Tibial artery (tissue), 4 donors: ENCODE measurements at regions not wholly inside any gene's neighbourhood (a gene's known extent, or its start where the extent isn't known, plus 50 kb on each side); places are given as distances from the start of the nearest gene placed in this dataset.
"Not testable (repeated sequence)": the region's sequence is repeated elsewhere in the genome, so short reads cannot be mapped to it uniquely, and the experiment has no call there.

Experiments
- DNase-seq, 2 donors: peaks; one replicate each; pipeline ENCODE4 v3.0.0-alpha.2; 2019
- H3K27ac ChIP-seq, 2 donors: fragments of 200-600 bp; sonication (generic) in 1 of 2; 1 replicate in 1 of 2; 2 replicates in 1 of 2; pipeline ENCODE4 v1.5.1; 2018 to 2019; ENCODE audit warnings: mild to moderate bottlenecking in 1 of 2
- H3K27me3 ChIP-seq, 2 donors: fragments of 200-600 bp; sonication (generic) in 1 of 2; one replicate each; pipeline versions ENCODE4 v1.5.1 to v1.6.0; 2016 to 2019
- H3K36me3 ChIP-seq, 3 donors: fragments of 200-600 bp; sonication (generic) in 2 of 3; one replicate each; pipeline ENCODE4 v1.5.1; 2016 to 2019; ENCODE audit warnings: mild to moderate bottlenecking in 2 of 3
- H3K4me1 ChIP-seq, 4 donors: fragments of 200-600 bp; sonication (generic) in 2 of 4; 1 replicate in 3 of 4; 2 replicates in 1 of 4; pipeline ENCODE4 v1.5.1; 2016 to 2019
- H3K4me3 ChIP-seq, 2 donors: fragments of 200-600 bp; sonication (generic) in 1 of 2; 1 replicate in 1 of 2; 2 replicates in 1 of 2; pipeline ENCODE4 v1.5.1; 2018 to 2019; ENCODE audit warnings: mild to moderate bottlenecking in 2 of 2
- H3K9me3 ChIP-seq, 3 donors: fragments of 200-600 bp; sonication (generic) in 1 of 3; one replicate each; pipeline ENCODE4 v1.5.1; 2016 to 2019
- CTCF ChIP-seq, 2 experiments: fragments of 200-600 bp in 1 of 2; fragments of 450-650 bp in 1 of 2; IDR thresholded peaks; one replicate each; pipeline ENCODE4 v1.5.1; 2017 to 2019; ENCODE audit warnings: antibody characterized with exemption in 2 of 2, mild to moderate bottlenecking in 1 of 2, moderate library complexity in 1 of 2
- intact Hi-C: fragments of 100-400 bp; cut with DNase I; formaldehyde crosslinking; loops from one replicate; pipeline ENCODE4 v1.15.0; 2023; ENCODE audit warnings: low total_unique reads

- intact Hi-C loops, result no loop called here
These were observed 409.1 kb downstream of the RWDD3 start for GRCh38 chr1:95643071-95643470.

GRCh38 chr1:95645126-95645525 lies 411.1 kb downstream of the RWDD3 start:
- H3K27ac ChIP-seq, DNase-seq, H3K27me3 ChIP-seq, H3K36me3 ChIP-seq, H3K4me1 ChIP-seq, H3K4me3 ChIP-seq, intact Hi-C loops, H3K9me3 ChIP-seq: not testable (repeated sequence)

More at GRCh38 chr1:95643071-95643470, 409.1 kb downstream of the RWDD3 start:
- Histone ChIP-seq H3K4me3 (no peak overlapping the region), H3K27ac (no peak overlapping the region), H3K27me3 (no peaks in the 10 kb centered on the region), H3K36me3 (no peaks in the 10 kb centered on the region), H3K9me3 (no peaks in the 10 kb centered on the region), H3K4me1 (no peaks in the 10 kb centered on the region)
- no peak for DNase-seq
- no peak for TF ChIP-seq CTCF (IDR thresholded peaks at IDR 0.05)

- no peak overlapping the region for H3K4me3 ChIP-seq
- no peak for DNase-seq
- no peak overlapping the region for H3K27ac ChIP-seq
- intact Hi-C loops, result no loop called here
- no peaks in the 10 kb centered on the region for H3K36me3 ChIP-seq
- no peak for TF ChIP-seq CTCF (IDR thresholded peaks at IDR 0.05)
- no peaks in the 10 kb centered on the region for H3K4me1 ChIP-seq
- no peaks in the 10 kb centered on the region for H3K9me3 ChIP-seq
- H3K27me3 ChIP-seq, result peaks cover 0 to 2% of the 10 kb centered on the region in 2 donors
These were observed 416.6 kb downstream of the RWDD3 start for GRCh38 chr1:95650631-95651030.

GRCh38 chr1:95652423-95652965 lies 418.5 kb downstream of the RWDD3 start:
- TF ChIP-seq CTCF (IDR thresholded peaks at IDR 0.05), result no peak
- intact Hi-C loops, result no loop called here
- Histone ChIP-seq H3K27ac (no peak overlapping the region), H3K9me3 (no peaks in the 10 kb centered on the region), H3K27me3 (peaks cover 0 to 2% of the 10 kb centered on the region in 2 donors), H3K4me1 (no peaks in the 10 kb centered on the region), H3K4me3 (no peak overlapping the region), H3K36me3 (no peaks in the 10 kb centered on the region)
- DNase-seq, result no peak

GRCh38 chr1:95653618-95654017 lies 419.6 kb downstream of the RWDD3 start:
- DNase-seq, result no peak
- no peaks in the 10 kb centered on the region for H3K4me1 ChIP-seq
- H3K36me3 ChIP-seq, result no peaks in the 10 kb centered on the region
- H3K27ac ChIP-seq, result no peak overlapping the region
- TF ChIP-seq CTCF (IDR thresholded peaks at IDR 0.05), result no peak
- H3K9me3 ChIP-seq, result no peaks in the 10 kb centered on the region
- H3K4me3 ChIP-seq, result no peak overlapping the region
- H3K27me3 ChIP-seq, result peaks cover 0 to 2% of the 10 kb centered on the region in 2 donors
- intact Hi-C loops, result no loop called here

GRCh38 chr1:95655321-95656020 lies 421.5 kb downstream of the RWDD3 start:
- intact Hi-C loops, result no loop called here
- no peaks in the 10 kb centered on the region for H3K9me3 ChIP-seq
- H3K4me1 ChIP-seq, result peaks cover 0 to 7% (median 0%) of the 10 kb centered on the region in 4 donors
- H3K36me3 ChIP-seq, result no peaks in the 10 kb centered on the region
- H3K27me3 ChIP-seq, result peaks cover 0 to 2% of the 10 kb centered on the region in 2 donors
- no peak for TF ChIP-seq CTCF (IDR thresholded peaks at IDR 0.05)
- H3K27ac ChIP-seq, result no peak overlapping the region
- no peak overlapping the region for H3K4me3 ChIP-seq
- DNase-seq, result no peak
